GM23248 (cell line): ENCODE measurements at regions not wholly inside any gene's neighbourhood (a gene's known extent, or its start where the extent isn't known, plus 50 kb on each side); places are given as distances from the start of the nearest gene placed in this dataset.

ENCODE experiments used
- EZH2 ChIP-seq: fragments of 200-600 bp; sonication (generic); IDR thresholded peaks from 2 replicates; pipeline ENCODE4 v1.6.1; 2018; ENCODE audit warnings: antibody characterized with exemption, mild to moderate bottlenecking; ENCODE audit not compliant: insufficient read depth, poor library complexity, severe bottlenecking
- EZH2phosphoT487 ChIP-seq: fragments of 200-600 bp; sonication (generic); IDR thresholded peaks from 2 replicates; pipeline ENCODE4 v1.6.1; 2018; ENCODE audit warnings: antibody characterized with exemption, moderate library complexity, mild to moderate bottlenecking, low read depth; ENCODE audit not compliant: insufficient read depth

- TF ChIP-seq EZH2: no peak
- TF ChIP-seq EZH2phosphoT487: no peak
These were observed 140.4 kb downstream of the ESM1 start for GRCh38 chr5:54844905-54845566.
